SU-DHL-6 (cell line): ENCODE measurements at regions not wholly inside any gene's neighbourhood (a gene's known extent, or its start where the extent isn't known, plus 50 kb on each side); places are given as distances from the start of the nearest gene placed in this dataset.

ENCODE experiments used
- H2AFZ ChIP-seq: fragments of 200-600 bp; sonication (generic); 2 replicates; pipeline ENCODE4 v1.6.1; 2014; ENCODE audit warnings: low read depth, mild to moderate bottlenecking, moderate library complexity, mixed read lengths, antibody characterized with exemption, low read length; ENCODE audit not compliant: severe bottlenecking
- H3F3A ChIP-seq: fragments of 200-600 bp; shearing (Covaris generic); 2 replicates; pipeline ENCODE4 v1.6.0; 2016; ENCODE audit warnings: antibody characterized with exemption, mild to moderate bottlenecking; ENCODE audit not compliant: insufficient read depth
- H3K27ac ChIP-seq: fragments of 200-600 bp; sonication (generic); 2 replicates; pipeline ENCODE4 v1.5.1; 2016; ENCODE audit warnings: low read depth, mild to moderate bottlenecking, low read length, moderate library complexity, mixed read lengths
- H3K27me3 ChIP-seq: fragments of 200-600 bp; sonication (generic), shearing (Covaris generic); 2 replicates; pipeline ENCODE4 v1.6.0; 2014; ENCODE audit warnings: mild to moderate bottlenecking, low read length
- H3K36me3 ChIP-seq: fragments of 200-600 bp; sonication (generic); 2 replicates; pipeline ENCODE4 v1.6.1; 2014; ENCODE audit warnings: mild to moderate bottlenecking, low read length, mixed read lengths
- H3K4me2 ChIP-seq: fragments of 300-600, 200-600 bp; shearing (Covaris generic), sonication (generic); 2 replicates; pipeline ENCODE4 v1.6.0; 2014; ENCODE audit warnings: low read length, low read depth, mild to moderate bottlenecking; ENCODE audit not compliant: poor library complexity, severe bottlenecking
- H3K4me3 ChIP-seq: fragments of 200-600 bp; sonication (generic); 2 replicates; pipeline ENCODE4 v1.5.1; 2014; ENCODE audit warnings: antibody characterized with exemption, low read length, mild to moderate bottlenecking, mixed read lengths; ENCODE audit not compliant: insufficient read depth, poor library complexity, severe bottlenecking
- H3K79me2 ChIP-seq: fragments of 200-600 bp; sonication (generic); 2 replicates; pipeline ENCODE4 v1.6.1; 2014; ENCODE audit warnings: mild to moderate bottlenecking, low read length, moderate library complexity; ENCODE audit not compliant: insufficient read depth
- H3K9ac ChIP-seq: fragments of 200-600 bp; sonication (generic); 2 replicates; pipeline ENCODE4 v1.7.0; 2014; ENCODE audit warnings: mild to moderate bottlenecking, low read length
- H3K9me2 ChIP-seq: fragments of 200-600 bp; sonication (generic); replicated peaks from 2 replicates; pipeline ENCODE4 v1.6.1; 2014; ENCODE audit warnings: low read length; ENCODE audit not compliant: insufficient read depth
- H3K9me3 ChIP-seq: fragments of 200-600 bp; sonication (generic); 2 replicates; pipeline ENCODE4 v1.6.1; 2014; ENCODE audit warnings: low read length, mixed read lengths; ENCODE audit not compliant: insufficient read depth
- H4K20me1 ChIP-seq: fragments of 200-600 bp; sonication (generic); 2 replicates; pipeline ENCODE4 v1.6.1; 2014; ENCODE audit warnings: low read depth, mild to moderate bottlenecking, antibody characterized with exemption, low read length, moderate library complexity, mixed read lengths
- EZH2phosphoT487 ChIP-seq: fragments of 200-600 bp; sonication (generic), shearing (Covaris generic); conservative IDR thresholded peaks from 2 replicates; pipeline ENCODE4 v1.6.1; 2018; ENCODE audit warnings: mild to moderate bottlenecking, antibody characterized with exemption, low read length, moderate library complexity, mixed read lengths
- TF ChIP-seq, protein P1 (sequence below): fragments of 200-600 bp; sonication (generic); IDR thresholded peaks from one replicate; pipeline ENCODE4 v1.5.1; 2017; ENCODE audit warnings: antibody characterized with exemption, mild to moderate bottlenecking, low read length, moderate library complexity; ENCODE audit not compliant: insufficient read depth, poor library complexity, severe bottlenecking

DNA sequence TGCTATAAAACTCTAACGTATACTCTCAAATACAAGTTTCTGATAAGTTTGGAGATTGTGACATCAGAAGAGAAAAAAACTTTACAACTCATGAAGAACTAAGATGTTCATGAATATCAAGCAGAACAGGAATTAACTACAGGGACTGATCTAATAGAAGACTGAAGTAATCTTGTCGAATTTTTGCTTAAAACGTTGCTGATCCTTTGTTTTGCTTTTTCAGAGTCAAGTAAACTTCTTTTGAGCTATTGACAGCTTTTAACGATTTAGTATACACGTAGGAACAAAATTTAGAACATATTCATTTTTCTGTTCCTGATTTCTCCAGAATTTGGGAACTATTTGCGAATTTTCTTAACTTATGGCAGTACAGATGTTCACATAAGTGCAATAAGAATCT lies 610.2 kb downstream of the SI start:
- no peak overlapping the region for H3K27ac ChIP-seq
- H3K4me3 ChIP-seq: no peak overlapping the region
- H3K4me2 ChIP-seq: no peak overlapping the region
- no peaks in the 10 kb centered on the region for H3K27me3 ChIP-seq
- peaks cover 18% of the 10 kb centered on the region; the same call in 1 of the 2 replicates for H3K9me3 ChIP-seq
- no peaks in the 10 kb centered on the region for H3K79me2 ChIP-seq
- TF ChIP-seq, protein P1, sequence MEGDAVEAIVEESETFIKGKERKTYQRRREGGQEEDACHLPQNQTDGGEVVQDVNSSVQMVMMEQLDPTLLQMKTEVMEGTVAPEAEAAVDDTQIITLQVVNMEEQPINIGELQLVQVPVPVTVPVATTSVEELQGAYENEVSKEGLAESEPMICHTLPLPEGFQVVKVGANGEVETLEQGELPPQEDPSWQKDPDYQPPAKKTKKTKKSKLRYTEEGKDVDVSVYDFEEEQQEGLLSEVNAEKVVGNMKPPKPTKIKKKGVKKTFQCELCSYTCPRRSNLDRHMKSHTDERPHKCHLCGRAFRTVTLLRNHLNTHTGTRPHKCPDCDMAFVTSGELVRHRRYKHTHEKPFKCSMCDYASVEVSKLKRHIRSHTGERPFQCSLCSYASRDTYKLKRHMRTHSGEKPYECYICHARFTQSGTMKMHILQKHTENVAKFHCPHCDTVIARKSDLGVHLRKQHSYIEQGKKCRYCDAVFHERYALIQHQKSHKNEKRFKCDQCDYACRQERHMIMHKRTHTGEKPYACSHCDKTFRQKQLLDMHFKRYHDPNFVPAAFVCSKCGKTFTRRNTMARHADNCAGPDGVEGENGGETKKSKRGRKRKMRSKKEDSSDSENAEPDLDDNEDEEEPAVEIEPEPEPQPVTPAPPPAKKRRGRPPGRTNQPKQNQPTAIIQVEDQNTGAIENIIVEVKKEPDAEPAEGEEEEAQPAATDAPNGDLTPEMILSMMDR: no peak
- H2AFZ ChIP-seq: no peak overlapping the region
- H4K20me1 ChIP-seq: no peaks in the 10 kb centered on the region
- no peak overlapping the region for H3K9ac ChIP-seq
- no peaks in the 10 kb centered on the region for H3F3A ChIP-seq
- H3K36me3 ChIP-seq: no peaks in the 10 kb centered on the region
- H3K9me2 ChIP-seq: no peaks in the 10 kb centered on the region

- no peaks in the 10 kb centered on the region for H3F3A ChIP-seq
- no peaks in the 10 kb centered on the region for H4K20me1 ChIP-seq
- H3K36me3 ChIP-seq: no peaks in the 10 kb centered on the region
- H3K27me3 ChIP-seq: no peaks in the 10 kb centered on the region
- TF ChIP-seq EZH2phosphoT487: no peak
- TF ChIP-seq, protein P1: no peak
- no peak overlapping the region for H3K4me2 ChIP-seq
- H3K27ac ChIP-seq: no peak overlapping the region
- H3K4me3 ChIP-seq: no peak overlapping the region
- no peak overlapping the region for H3K9ac ChIP-seq
- H3K9me2 ChIP-seq: no peaks in the 10 kb centered on the region
- H3K79me2 ChIP-seq: no peaks in the 10 kb centered on the region
- peaks cover 18% of the 10 kb centered on the region; the same call in 1 of the 2 replicates for H3K9me3 ChIP-seq
- H2AFZ ChIP-seq: no peak overlapping the region
Measured at GRCh38 chr3:164467007-164467406, 611.3 kb downstream of the SI start.

GRCh38 chr3:164465172-164465571 lies 613.1 kb downstream of the SI start:
- Histone ChIP-seq H3K9me2 (no peaks in the 10 kb centered on the region), H4K20me1 (no peaks in the 10 kb centered on the region), H2AFZ (no peak overlapping the region), H3F3A (no peaks in the 10 kb centered on the region), H3K36me3 (no peaks in the 10 kb centered on the region), H3K79me2 (no peaks in the 10 kb centered on the region), H3K4me3 (no peak overlapping the region), H3K27ac (no peak overlapping the region), H3K9ac (no peak overlapping the region), H3K9me3 (peaks cover 14% of the 10 kb centered on the region; the same call in 1 of the 2 replicates), H3K4me2 (no peak overlapping the region), H3K27me3 (no peaks in the 10 kb centered on the region)
- no peak for TF ChIP-seq EZH2phosphoT487
- TF ChIP-seq, protein P1: no peak
